ENCODE measurements at regions not wholly inside any gene's neighbourhood (a gene's known extent, or its start where the extent isn't known, plus 50 kb on each side); places are given as distances from the start of the nearest gene placed in this dataset.

DNA sequence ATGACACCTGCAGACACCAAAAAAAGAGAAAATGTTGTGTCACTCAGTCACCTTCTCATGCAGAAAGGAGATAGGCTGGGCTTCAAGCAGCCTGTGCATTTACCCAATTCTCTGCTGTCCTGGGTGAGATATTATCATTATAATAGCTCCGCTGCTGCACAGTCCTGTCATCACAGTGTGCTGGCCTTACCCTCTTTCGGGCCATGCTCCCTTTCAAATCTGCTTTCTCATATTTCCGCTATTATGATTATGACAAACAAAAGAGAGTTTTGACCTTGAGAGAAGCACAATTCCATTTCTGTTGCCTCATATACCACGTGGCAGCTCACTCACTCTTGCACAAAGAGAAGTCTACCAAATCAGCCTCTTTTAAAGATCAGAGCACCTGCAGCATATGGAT, 1350.1 kb upstream of the ACO1 start:
- TF ChIP-seq CTCF (IDR thresholded peaks at IDR 0.05) = no peak
- TF ChIP-seq, protein P1, sequence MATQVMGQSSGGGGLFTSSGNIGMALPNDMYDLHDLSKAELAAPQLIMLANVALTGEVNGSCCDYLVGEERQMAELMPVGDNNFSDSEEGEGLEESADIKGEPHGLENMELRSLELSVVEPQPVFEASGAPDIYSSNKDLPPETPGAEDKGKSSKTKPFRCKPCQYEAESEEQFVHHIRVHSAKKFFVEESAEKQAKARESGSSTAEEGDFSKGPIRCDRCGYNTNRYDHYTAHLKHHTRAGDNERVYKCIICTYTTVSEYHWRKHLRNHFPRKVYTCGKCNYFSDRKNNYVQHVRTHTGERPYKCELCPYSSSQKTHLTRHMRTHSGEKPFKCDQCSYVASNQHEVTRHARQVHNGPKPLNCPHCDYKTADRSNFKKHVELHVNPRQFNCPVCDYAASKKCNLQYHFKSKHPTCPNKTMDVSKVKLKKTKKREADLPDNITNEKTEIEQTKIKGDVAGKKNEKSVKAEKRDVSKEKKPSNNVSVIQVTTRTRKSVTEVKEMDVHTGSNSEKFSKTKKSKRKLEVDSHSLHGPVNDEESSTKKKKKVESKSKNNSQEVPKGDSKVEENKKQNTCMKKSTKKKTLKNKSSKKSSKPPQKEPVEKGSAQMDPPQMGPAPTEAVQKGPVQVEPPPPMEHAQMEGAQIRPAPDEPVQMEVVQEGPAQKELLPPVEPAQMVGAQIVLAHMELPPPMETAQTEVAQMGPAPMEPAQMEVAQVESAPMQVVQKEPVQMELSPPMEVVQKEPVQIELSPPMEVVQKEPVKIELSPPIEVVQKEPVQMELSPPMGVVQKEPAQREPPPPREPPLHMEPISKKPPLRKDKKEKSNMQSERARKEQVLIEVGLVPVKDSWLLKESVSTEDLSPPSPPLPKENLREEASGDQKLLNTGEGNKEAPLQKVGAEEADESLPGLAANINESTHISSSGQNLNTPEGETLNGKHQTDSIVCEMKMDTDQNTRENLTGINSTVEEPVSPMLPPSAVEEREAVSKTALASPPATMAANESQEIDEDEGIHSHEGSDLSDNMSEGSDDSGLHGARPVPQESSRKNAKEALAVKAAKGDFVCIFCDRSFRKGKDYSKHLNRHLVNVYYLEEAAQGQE (IDR thresholded peaks at IDR 0.05; ENCODE audit: insufficient read depth in 1 of 2, low read depth in 2 of 2, low read length in 1 of 2) = no peak
- TF ChIP-seq POLR2AphosphoS5 (IDR thresholded peaks at IDR 0.05; ENCODE audit: low read depth, low read length) = no peak
- TF ChIP-seq SIN3A (IDR thresholded peaks at IDR 0.05; ENCODE audit: borderline replicate concordance, insufficient read depth, low read depth, low read length) = no peak
